Hematopoietic multipotent progenitor cell (in vitro differentiated cells): ENCODE measurements at regions not wholly inside any gene's neighbourhood (a gene's known extent, or its start where the extent isn't known, plus 50 kb on each side); places are given as distances from the start of the nearest gene placed in this dataset.

Experiments
- DNase-seq, 3 donors: peaks; one replicate each; pipeline ENCODE4 v3.0.0-alpha.2; 2011 to 2015; ENCODE audit warnings: low read depth in 2 of 3, low spot score in 2 of 3

GRCh38 chr5:6274846-6275543 lies 103.4 kb downstream of the MED10 start:
- no peak for DNase-seq

GRCh38 chr5:6273749-6274148 lies 104.6 kb downstream of the MED10 start:
- DNase-seq = no peak

- no peak for DNase-seq
Observed at GRCh38 chr5:6273090-6273735, 105.1 kb downstream of the MED10 start.

GRCh38 chr5:6269925-6270324 lies 108.4 kb downstream of the MED10 start:
- no peak for DNase-seq

- no peak for DNase-seq
Observed at GRCh38 chr5:6266671-6267197, 111.6 kb downstream of the MED10 start.

DNA sequence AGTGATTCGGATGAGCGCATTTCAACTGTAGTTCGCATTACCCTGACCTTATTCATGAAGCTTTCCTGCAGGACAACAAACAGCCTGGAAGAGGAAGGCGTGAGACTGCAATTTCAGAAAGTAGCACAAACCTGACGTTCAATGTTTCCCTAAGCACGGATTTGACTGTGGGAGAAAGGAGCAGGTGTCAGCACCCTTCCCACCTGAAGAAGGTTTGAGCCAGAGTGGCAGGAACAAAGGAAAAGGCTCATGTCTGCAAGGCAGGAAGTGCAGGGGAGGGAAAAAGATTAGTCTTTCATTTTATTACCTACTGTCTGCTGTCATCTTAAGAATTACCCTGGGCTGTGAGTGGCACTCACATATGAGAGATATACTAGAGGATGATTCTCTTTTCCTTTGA lies 114.0 kb downstream of the MED10 start:
- DNase-seq = no peak

- DNase-seq = no peak
Observed at GRCh38 chr5:6262651-6263363, 115.5 kb downstream of the MED10 start.

DNA sequence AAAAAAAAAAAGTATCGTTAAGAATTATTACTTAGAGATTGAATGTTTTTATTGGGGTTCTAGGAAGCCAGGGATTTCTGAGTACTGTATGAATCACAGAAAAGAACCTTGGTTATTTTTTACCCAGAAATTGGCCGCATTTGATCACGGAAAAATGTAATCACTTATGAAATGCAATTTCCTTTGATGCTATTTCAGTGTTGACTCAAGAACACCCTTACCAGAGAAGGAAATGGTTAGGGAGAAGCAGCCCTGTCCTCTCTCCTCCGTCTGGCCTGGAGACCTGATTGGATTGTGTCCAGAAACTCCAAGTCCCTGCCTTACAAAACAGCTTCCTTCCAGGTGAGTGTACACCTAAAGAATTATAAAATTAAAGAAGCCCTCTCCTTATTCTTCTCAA lies 116.7 kb downstream of the MED10 start:
- DNase-seq = no peak

GRCh38 chr5:6261256-6261655 lies 117.1 kb downstream of the MED10 start:
- no peak for DNase-seq

- no peak for DNase-seq
Observed at GRCh38 chr5:6260846-6261245, 117.5 kb downstream of the MED10 start.

GRCh38 chr5:6256901-6257300 lies 121.4 kb downstream of the MED10 start:
- DNase-seq = no peak

DNA sequence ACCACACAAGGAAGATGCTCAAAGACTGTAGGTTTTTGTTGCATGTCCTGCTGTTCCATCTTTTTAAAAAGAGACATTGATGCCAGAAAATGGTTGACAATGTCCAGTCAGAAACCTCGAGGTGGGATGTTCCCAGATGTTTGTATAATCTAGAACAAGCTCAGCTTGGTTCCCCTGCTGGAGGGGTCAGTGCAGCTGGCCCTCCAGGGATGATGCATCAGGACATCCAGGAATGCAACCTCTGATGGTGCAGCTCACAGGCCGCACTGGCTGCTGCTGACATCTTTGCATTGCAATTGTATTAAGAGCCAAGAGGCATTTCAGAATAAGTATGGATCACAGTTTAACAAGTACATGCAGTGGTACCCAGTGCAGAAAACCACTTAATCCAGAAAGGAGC lies 122.4 kb downstream of the MED10 start:
- DNase-seq = no peak

DNA sequence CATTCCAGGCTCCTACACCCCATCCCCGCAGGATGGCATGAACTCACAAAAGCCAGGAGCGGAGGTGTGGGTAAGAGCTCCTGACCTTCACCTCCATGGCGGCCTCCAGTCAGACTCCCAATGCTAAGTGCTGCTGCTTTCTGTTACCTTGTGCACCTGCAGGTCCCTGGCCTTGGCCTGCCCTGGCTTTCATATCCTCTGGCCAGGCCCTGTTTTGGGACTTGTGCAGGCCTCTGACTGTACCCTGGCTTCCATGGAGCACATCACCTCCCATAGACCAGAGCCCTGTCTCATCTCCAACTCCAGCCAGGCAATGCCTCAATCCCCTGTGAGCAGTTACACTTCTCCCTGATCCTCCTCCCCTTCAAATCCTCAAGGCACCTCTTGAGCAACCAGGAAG lies 124.5 kb downstream of the MED10 start:
- no peak for DNase-seq

- DNase-seq = no peak
Observed at GRCh38 chr5:6253281-6253680, 125.1 kb downstream of the MED10 start.

DNA sequence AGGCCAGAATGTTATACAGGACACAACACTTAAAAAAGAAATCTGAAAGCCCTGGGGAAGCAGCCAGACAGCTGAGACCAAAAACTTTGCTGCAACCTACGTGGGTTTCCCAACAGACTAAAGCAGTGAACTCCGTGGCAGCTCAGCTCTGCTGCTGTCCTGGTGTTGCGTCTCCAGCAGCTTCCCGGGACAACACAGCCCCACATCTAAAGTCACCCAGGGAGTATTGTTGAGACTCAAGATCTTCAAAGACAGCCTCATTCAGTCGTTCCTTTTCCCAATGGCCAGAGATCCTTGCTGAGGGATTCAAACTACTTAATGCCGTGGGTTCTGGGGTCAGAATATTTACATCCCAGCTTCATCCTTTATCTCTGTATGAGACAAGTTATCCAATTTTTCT lies 125.8 kb downstream of the MED10 start:
- no peak for DNase-seq

DNA sequence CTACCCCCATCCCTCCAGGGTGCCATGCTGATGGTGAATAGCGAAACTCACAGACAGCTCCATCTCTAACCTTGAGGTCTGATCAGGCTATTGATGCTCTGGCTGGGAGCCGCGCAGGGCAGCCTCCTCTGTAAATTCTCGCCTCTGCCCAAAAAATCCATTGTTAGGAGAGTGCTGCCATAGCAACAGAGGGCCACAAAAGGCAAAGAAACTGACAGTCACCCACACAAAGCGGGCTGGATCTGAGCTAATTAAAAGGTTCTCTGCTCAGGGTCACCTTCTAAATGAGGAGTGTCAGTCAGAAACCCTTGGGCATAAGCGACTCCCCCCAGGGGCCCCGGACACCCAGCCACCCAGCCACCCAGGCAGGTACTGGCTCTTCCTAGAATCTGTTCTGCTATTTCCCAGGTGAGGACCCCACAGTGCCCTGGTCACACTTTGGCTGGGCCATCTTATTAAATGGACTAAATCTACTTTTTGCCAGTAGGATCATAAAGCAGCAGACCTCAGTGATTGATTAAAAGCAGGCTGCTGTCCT lies 126.7 kb downstream of the MED10 start:
- DNase-seq = no peak

- DNase-seq = no peak
Observed at GRCh38 chr5:6250121-6250520, 128.2 kb downstream of the MED10 start.

DNA sequence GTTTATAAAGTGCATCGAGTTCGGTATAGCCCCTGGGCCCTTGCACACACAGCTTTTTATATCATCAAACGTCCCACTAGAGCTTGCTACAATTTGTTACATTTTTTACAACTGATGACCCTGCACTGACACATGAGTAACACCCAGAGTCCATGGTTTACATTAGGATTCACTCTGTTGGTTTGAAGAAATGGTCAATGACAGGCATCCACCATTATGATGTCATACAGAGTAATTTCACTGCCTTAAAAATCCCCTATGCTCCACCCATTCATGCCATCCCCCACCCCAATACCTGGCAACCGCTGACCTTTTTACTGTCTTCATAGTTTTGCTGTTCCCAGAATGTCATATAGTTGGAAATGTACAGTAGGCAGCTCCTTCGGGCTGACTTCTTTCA lies 130.2 kb downstream of the MED10 start:
- no peak for DNase-seq

GRCh38 chr5:6246820-6247437 lies 131.4 kb downstream of the MED10 start:
- DNase-seq = no peak

GRCh38 chr5:6244339-6244714 lies 134.0 kb downstream of the MED10 start:
- no peak for DNase-seq

GRCh38 chr5:6243706-6244338 lies 134.5 kb downstream of the MED10 start:
- DNase-seq = no peak
